ENCODE measurements at regions not wholly inside any gene's neighbourhood (a gene's known extent, or its start where the extent isn't known, plus 50 kb on each side); places are given as distances from the start of the nearest gene placed in this dataset.

- H3K9ac ChIP-seq (ENCODE audit: low read length in 3 of 3), result no peak overlapping the region
- H3K36me3 ChIP-seq (ENCODE audit: control insufficient read depth in 2 of 3, insufficient read depth in 3 of 3, low read length in 3 of 3), result no peaks in the 10 kb centered on the region
- no peak for FAIRE-seq
- no peak overlapping the region for H3K27ac ChIP-seq (ENCODE audit: low read depth in 2 of 2, low read length in 2 of 2)
- no peak for DNase-seq
- H3K4me3 ChIP-seq (ENCODE audit: low read length in 3 of 3), result no peak overlapping the region
- TF ChIP-seq, protein P1, sequence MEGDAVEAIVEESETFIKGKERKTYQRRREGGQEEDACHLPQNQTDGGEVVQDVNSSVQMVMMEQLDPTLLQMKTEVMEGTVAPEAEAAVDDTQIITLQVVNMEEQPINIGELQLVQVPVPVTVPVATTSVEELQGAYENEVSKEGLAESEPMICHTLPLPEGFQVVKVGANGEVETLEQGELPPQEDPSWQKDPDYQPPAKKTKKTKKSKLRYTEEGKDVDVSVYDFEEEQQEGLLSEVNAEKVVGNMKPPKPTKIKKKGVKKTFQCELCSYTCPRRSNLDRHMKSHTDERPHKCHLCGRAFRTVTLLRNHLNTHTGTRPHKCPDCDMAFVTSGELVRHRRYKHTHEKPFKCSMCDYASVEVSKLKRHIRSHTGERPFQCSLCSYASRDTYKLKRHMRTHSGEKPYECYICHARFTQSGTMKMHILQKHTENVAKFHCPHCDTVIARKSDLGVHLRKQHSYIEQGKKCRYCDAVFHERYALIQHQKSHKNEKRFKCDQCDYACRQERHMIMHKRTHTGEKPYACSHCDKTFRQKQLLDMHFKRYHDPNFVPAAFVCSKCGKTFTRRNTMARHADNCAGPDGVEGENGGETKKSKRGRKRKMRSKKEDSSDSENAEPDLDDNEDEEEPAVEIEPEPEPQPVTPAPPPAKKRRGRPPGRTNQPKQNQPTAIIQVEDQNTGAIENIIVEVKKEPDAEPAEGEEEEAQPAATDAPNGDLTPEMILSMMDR (IDR thresholded peaks at IDR 0.05; ENCODE audit: borderline replicate concordance, extremely low read depth, insufficient read depth), result no peak
- no peaks in the 10 kb centered on the region for H3K4me1 ChIP-seq (ENCODE audit: control insufficient read depth in 2 of 3, insufficient read depth in 2 of 3, low read depth in 1 of 3, low read length in 3 of 3)
- H3K9me3 ChIP-seq (ENCODE audit: control insufficient read depth in 2 of 3, insufficient read depth in 1 of 3, low read length in 3 of 3), result no peaks in the 10 kb centered on the region
- H3K27me3 ChIP-seq (ENCODE audit: control insufficient read depth, insufficient read depth, low read length), result no peaks in the 10 kb centered on the region
- intact Hi-C loops (cut with DNase I), result no loop called here
Measured at GRCh38 chr2:46825939-46826568, 89.6 kb downstream of the MCFD2 start.

DNA sequence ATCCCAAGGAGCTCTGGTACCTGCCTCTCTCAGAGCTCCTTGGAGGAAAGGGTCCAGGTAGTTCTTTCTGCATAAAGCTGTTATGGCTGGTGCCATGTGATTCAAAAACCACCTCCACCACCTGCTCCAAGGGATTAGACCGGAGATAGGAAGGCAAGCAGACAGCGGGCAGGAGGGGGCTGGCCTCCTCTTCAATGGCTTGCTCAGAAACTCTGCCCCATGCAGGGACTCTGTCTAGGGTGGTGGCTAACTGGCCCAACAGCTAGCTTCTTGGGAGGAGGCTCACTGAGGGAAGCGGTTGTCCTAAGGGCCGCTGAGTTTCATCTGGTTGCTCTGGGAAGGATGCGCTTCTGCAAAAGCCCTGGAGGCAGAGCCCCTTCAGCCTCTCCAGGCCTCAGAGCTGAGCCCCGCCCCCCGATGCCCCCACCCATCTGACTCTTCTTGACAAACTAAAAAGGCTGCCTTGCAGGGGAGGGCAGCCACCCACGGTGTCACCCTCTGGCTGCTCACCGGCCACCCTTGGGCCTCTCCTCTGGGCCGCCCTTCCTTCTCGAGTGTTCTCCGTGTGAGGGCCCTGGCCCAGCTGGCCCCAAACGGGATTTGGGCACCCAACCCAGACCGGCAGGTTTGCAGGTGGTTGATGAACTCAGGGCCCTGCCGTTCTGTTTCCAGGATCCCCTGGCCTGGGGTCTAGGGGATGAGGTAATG is 90.2 kb downstream of the MCFD2 start:
- Histone ChIP-seq H3K27me3 (ENCODE audit: control insufficient read depth, insufficient read depth, low read length) (no peaks in the 10 kb centered on the region), H3K9me3 (ENCODE audit: control insufficient read depth in 2 of 3, insufficient read depth in 1 of 3, low read length in 3 of 3) (no peaks in the 10 kb centered on the region), H3K4me3 (ENCODE audit: low read length in 3 of 3) (no peak overlapping the region), H3K36me3 (ENCODE audit: control insufficient read depth in 2 of 3, insufficient read depth in 3 of 3, low read length in 3 of 3) (no peaks in the 10 kb centered on the region), H3K27ac (ENCODE audit: low read depth in 2 of 2, low read length in 2 of 2) (no peak overlapping the region), H3K4me1 (ENCODE audit: control insufficient read depth in 2 of 3, insufficient read depth in 2 of 3, low read depth in 1 of 3, low read length in 3 of 3) (no peaks in the 10 kb centered on the region), H3K9ac (ENCODE audit: low read length in 3 of 3) (no peak overlapping the region)
- TF ChIP-seq, protein P1 (IDR thresholded peaks at IDR 0.05; ENCODE audit: borderline replicate concordance, extremely low read depth, insufficient read depth), result no peak
- no peak for DNase-seq
- intact Hi-C loops (cut with DNase I), result no loop called here
- FAIRE-seq, result no peak

- Histone ChIP-seq H3K4me3 (ENCODE audit: low read length in 3 of 3) (no peak overlapping the region), H3K4me1 (ENCODE audit: control insufficient read depth in 2 of 3, insufficient read depth in 2 of 3, low read depth in 1 of 3, low read length in 3 of 3) (no peaks in the 10 kb centered on the region), H3K9ac (ENCODE audit: low read length in 3 of 3) (no peak overlapping the region), H3K36me3 (ENCODE audit: control insufficient read depth in 2 of 3, insufficient read depth in 3 of 3, low read length in 3 of 3) (no peaks in the 10 kb centered on the region), H3K27ac (ENCODE audit: low read depth in 2 of 2, low read length in 2 of 2) (no peak overlapping the region), H3K9me3 (ENCODE audit: control insufficient read depth in 2 of 3, insufficient read depth in 1 of 3, low read length in 3 of 3) (no peaks in the 10 kb centered on the region), H3K27me3 (ENCODE audit: control insufficient read depth, insufficient read depth, low read length) (no peaks in the 10 kb centered on the region)
- intact Hi-C loops (cut with DNase I), result no loop called here
- TF ChIP-seq, protein P1 (IDR thresholded peaks at IDR 0.05; ENCODE audit: borderline replicate concordance, extremely low read depth, insufficient read depth), result no peak
- no peak for FAIRE-seq
- DNase-seq, result no peak
Measured at GRCh38 chr2:46824611-46825010, 91.0 kb downstream of the MCFD2 start.

Data from kidney (tissue), 13 donors.